ENCODE measurements at regions not wholly inside any gene's neighbourhood (a gene's known extent, or its start where the extent isn't known, plus 50 kb on each side); places are given as distances from the start of the nearest gene placed in this dataset.

DNA sequence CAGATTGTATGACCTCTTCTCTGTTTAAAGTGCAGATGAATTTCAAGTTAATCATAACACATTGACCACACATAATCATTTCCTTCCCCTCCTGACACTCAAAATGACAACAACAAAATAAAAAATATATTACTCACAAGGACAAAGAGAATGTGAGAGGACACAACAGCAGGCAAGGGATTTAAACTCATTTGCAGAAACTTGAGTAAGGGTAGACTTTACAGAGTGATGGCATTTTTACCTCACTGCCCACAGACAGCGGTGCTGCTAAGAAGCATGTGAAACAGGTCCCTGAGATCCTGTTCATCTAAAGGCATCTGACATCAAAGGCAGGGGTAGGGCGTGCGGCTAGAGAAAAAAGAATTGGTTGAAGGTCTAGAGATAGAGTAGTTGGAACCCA, 99.0 kb downstream of the TRIM36 start:
- no peak for TF ChIP-seq TP53 (CRISPR knock-in tag; IDR thresholded peaks at IDR 0.05)
- no peak for TF ChIP-seq CTCF (IDR thresholded peaks at IDR 0.05)
- TF ChIP-seq MYBL2 (CRISPR knock-in tag; IDR thresholded peaks at IDR 0.05): no peak
